ENCODE measurements at regions not wholly inside any gene's neighbourhood (a gene's known extent, or its start where the extent isn't known, plus 50 kb on each side); places are given as distances from the start of the nearest gene placed in this dataset.
"Not testable (repeated sequence)": the region's sequence is repeated elsewhere in the genome, so short reads cannot be mapped to it uniquely, and the experiment has no call there.

GRCh38 chr2:160550048-160550447 is 56.4 kb upstream of the RBMS1 start:
- no peak for DNase-seq

GRCh38 chr2:160551259-160551658 is 57.7 kb upstream of the RBMS1 start:
- no peak for DNase-seq

- no peak for DNase-seq
These were observed 61.9 kb upstream of the RBMS1 start for GRCh38 chr2:160555420-160556071.

GRCh38 chr2:160557903-160558302 is 64.3 kb upstream of the RBMS1 start:
- DNase-seq, result no peak

- no peak for DNase-seq
These were observed 64.9 kb upstream of the RBMS1 start for GRCh38 chr2:160558531-160558930.

- no peak for DNase-seq
These were observed 68.1 kb upstream of the RBMS1 start for GRCh38 chr2:160561551-160562295.

- DNase-seq, result no peak
These were observed 69.1 kb upstream of the RBMS1 start for GRCh38 chr2:160562730-160563129.

- no peak for DNase-seq
These were observed 71.0 kb upstream of the RBMS1 start for GRCh38 chr2:160564591-160564990.

GRCh38 chr2:160565099-160565845 is 71.7 kb upstream of the RBMS1 start:
- no peak for DNase-seq

- no peak for DNase-seq
These were observed 73.1 kb upstream of the RBMS1 start for GRCh38 chr2:160566717-160567116.

- no peak for DNase-seq
These were observed 75.2 kb upstream of the RBMS1 start for GRCh38 chr2:160568856-160569255.

- DNase-seq, result no peak
These were observed 76.8 kb upstream of the RBMS1 start for GRCh38 chr2:160570376-160570775.

GRCh38 chr2:160574468-160575140 is 81.0 kb upstream of the RBMS1 start:
- DNase-seq, result no peak

- no peak for DNase-seq
These were observed 81.8 kb upstream of the RBMS1 start for GRCh38 chr2:160575368-160575767.

GRCh38 chr2:160576054-160576499 is 82.5 kb upstream of the RBMS1 start:
- no peak for DNase-seq

GRCh38 chr2:160577081-160577480 is 83.5 kb upstream of the RBMS1 start:
- not testable (repeated sequence) for DNase-seq

- no peak for DNase-seq
These were observed 87.4 kb upstream of the RBMS1 start for GRCh38 chr2:160581035-160581434.

GRCh38 chr2:160581448-160581847 is 87.8 kb upstream of the RBMS1 start:
- no peak for DNase-seq

GRCh38 chr2:160582081-160582480 is 88.5 kb upstream of the RBMS1 start:
- no peak for DNase-seq

GRCh38 chr2:160582490-160583145 is 89.0 kb upstream of the RBMS1 start:
- DNase-seq, result no peak

- no peak for DNase-seq
These were observed 89.5 kb upstream of the RBMS1 start for GRCh38 chr2:160583146-160583535.

GRCh38 chr2:160583813-160584537 is 90.4 kb upstream of the RBMS1 start:
- no peak for DNase-seq

Measured in T-helper 9 cell (primary cell).